Fibroblast of lung (primary cell): ENCODE measurements at regions not wholly inside any gene's neighbourhood (a gene's known extent, or its start where the extent isn't known, plus 50 kb on each side); places are given as distances from the start of the nearest gene placed in this dataset.

Source experiments
- CTCF ChIP-seq, 2 donors: IDR thresholded peaks in 1 of 2; conservative IDR thresholded peaks in 1 of 2; 1 replicate in 1 of 2; 2 replicates in 1 of 2; pipeline ENCODE4 v1.5.1; 2011 to 2012; ENCODE audit warnings: low read length in 2 of 2, control low read depth in 1 of 2, inconsistent platforms in 1 of 2, low read depth in 1 of 2, mild to moderate bottlenecking in 1 of 2
- EZH2 ChIP-seq: IDR thresholded peaks from 2 replicates; pipeline ENCODE4 v1.5.1; 2012; ENCODE audit warnings: low read length, control low read depth, mild to moderate bottlenecking; ENCODE audit errors: missing control alignments

- TF ChIP-seq CTCF (conservative IDR thresholded peaks at IDR 0.05 in 1 of 2, IDR thresholded peaks at IDR 0.05 in 1 of 2; ENCODE audit: low read depth in 1 of 2, low read length in 2 of 2) (no peak), EZH2 (no peak)
Observed at GRCh38 chr20:6579417-6579816, 188.1 kb upstream of the BMP2 start.
